ENCODE measurements at regions not wholly inside any gene's neighbourhood (a gene's known extent, or its start where the extent isn't known, plus 50 kb on each side); places are given as distances from the start of the nearest gene placed in this dataset.
"Not testable (repeated sequence)": the region's sequence is repeated elsewhere in the genome, so short reads cannot be mapped to it uniquely, and the experiment has no call there.

DNA sequence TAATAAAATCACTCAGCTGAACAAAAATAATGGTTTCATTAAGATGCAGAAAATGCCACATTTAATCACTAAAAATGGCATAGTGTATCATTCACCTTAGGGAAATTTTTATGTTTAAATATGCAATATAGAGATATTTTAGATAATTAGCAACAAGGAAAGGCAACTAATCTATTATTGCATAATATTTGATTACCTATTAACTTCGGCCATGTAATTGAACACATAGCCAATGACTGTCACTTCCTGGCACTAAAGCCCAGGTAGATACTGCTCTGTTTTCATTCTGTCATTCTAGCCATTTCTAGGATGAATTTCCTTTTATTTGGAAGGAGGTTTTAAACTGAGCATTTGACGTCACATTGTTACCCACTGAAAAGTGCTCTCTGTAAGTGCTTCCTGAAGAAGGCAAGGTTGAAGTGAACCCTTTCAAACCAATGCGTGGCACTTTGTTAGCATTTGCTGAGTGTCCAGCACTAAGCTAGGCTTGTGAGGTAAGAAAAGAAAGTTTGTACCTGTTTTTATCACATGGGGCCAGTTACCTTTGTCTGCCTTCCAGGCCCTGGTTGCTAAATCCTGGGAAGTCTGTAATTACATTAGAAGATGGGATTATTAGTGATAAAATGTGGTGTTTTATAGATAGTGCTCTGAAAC, 67.8 kb upstream of the LSM6 start:
- no peaks in the 10 kb centered on the region for H3K36me3 ChIP-seq (ENCODE audit: low read depth)
- no peak for ATAC-seq
- no peak for DNase-seq
- intact Hi-C loops (cut with DNase I, micrococcal nuclease) = no loop called here
- no peak overlapping the region for H3K4me3 ChIP-seq
- H3K4me1 ChIP-seq (ENCODE audit: low read depth) = no peaks in the 10 kb centered on the region
- H3K9me3 ChIP-seq = no peaks in the 10 kb centered on the region
- TF ChIP-seq, protein P1, sequence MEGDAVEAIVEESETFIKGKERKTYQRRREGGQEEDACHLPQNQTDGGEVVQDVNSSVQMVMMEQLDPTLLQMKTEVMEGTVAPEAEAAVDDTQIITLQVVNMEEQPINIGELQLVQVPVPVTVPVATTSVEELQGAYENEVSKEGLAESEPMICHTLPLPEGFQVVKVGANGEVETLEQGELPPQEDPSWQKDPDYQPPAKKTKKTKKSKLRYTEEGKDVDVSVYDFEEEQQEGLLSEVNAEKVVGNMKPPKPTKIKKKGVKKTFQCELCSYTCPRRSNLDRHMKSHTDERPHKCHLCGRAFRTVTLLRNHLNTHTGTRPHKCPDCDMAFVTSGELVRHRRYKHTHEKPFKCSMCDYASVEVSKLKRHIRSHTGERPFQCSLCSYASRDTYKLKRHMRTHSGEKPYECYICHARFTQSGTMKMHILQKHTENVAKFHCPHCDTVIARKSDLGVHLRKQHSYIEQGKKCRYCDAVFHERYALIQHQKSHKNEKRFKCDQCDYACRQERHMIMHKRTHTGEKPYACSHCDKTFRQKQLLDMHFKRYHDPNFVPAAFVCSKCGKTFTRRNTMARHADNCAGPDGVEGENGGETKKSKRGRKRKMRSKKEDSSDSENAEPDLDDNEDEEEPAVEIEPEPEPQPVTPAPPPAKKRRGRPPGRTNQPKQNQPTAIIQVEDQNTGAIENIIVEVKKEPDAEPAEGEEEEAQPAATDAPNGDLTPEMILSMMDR (IDR thresholded peaks at IDR 0.05) = no peak

DNA sequence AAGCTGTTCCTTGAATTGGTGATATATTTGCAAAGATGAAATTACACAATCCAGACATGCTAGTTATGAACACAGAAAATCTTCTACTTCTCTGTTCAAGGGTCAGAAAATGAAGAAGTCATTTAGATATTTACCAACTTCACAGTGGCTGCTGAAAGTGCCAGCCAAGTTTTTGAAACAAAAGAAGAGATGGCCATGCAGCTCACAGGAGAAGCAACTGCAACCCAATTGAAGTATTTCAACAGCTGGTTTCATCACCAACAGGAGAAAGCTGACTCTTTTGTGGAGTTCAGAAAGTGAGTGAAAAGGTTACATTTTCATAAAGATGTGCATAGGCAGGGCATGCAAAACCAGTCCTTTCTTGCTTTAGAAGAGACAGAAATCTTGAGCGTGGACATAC, 70.1 kb upstream of the LSM6 start:
- intact Hi-C loops (cut with DNase I, micrococcal nuclease) = no loop called here
- no peaks in the 10 kb centered on the region for H3K9me3 ChIP-seq
- H3K36me3 ChIP-seq (ENCODE audit: low read depth) = no peaks in the 10 kb centered on the region
- no peak overlapping the region for H3K4me3 ChIP-seq
- no peaks in the 10 kb centered on the region for H3K4me1 ChIP-seq (ENCODE audit: low read depth)
- TF ChIP-seq, protein P1 (IDR thresholded peaks at IDR 0.05) = no peak
- DNase-seq = no peak
- ATAC-seq = peak; percentile 40

DNA sequence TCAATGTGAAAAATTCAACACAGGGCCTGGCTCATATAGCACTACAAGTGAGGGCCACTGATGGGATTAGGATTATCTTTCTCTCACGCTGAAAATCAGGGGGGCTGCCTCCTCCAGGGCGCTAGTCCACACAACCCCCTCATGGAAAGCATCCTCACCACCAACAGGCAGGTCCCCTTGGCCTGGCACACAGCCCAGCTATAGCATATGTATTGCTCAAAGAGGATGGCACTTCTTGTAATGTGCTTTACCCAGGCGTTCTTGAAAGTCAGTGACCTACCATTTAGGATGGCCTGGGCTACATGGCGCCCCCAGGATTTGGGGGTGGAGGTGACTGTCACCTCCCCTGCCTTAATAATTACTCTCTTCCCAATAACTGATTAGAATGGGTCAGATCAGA, 71.0 kb upstream of the LSM6 start:
- no peaks in the 10 kb centered on the region for H3K4me1 ChIP-seq (ENCODE audit: low read depth)
- no peaks in the 10 kb centered on the region for H3K36me3 ChIP-seq (ENCODE audit: low read depth)
- no peaks in the 10 kb centered on the region for H3K9me3 ChIP-seq
- no peak overlapping the region for H3K4me3 ChIP-seq
- intact Hi-C loops (cut with DNase I, micrococcal nuclease) = no loop called here
- TF ChIP-seq, protein P1 (IDR thresholded peaks at IDR 0.05) = no peak
- ATAC-seq (no peak), DNase-seq (no peak)

DNA sequence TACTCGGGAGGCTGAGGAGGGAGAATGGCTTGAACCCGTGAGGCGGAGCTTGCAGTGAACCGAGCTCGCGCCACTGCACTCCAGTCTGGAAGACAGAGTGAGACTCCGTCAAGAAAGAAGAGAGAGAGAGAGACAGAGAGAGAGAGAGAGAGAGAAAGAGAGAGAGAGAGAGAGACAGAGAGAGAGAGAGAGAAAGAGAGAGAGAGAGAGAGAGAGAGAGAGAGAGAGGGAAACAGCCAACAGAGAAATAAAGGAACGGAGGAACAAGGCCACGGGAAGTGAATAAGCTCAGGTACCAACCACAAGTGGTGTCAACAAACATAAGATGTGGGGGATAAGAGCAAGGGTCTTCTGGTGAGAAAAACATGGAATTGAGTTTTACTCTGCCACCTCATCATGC, 71.5 kb upstream of the LSM6 start:
- H3K36me3 ChIP-seq (ENCODE audit: low read depth); H3K4me1 ChIP-seq (ENCODE audit: low read depth); H3K4me3 ChIP-seq; intact Hi-C loops (cut with DNase I, micrococcal nuclease); DNase-seq; H3K9me3 ChIP-seq; ATAC-seq: not testable (repeated sequence)

DNA sequence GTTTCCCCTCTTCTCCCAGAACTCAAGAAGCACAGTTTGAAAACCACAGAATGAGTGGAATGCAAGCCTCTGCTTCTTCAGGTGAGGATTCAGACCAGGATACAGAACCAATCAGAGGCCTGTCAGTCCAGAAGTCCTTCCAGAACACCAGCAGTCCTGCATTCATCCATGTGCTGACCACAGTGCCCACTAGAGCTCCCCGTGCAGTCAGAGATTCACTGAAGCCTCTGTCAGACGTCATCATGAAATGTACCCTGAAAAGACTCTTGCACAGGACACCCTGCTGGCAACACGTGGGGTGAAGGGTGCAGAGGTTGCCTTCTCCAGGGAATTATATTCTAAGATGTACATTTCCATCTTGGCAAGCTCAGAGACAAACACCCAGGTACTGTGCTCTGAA, 75.9 kb upstream of the LSM6 start:
- ATAC-seq (no peak), DNase-seq (no peak)
- intact Hi-C loops (cut with DNase I, micrococcal nuclease) = no loop called here
- TF ChIP-seq, protein P1 (IDR thresholded peaks at IDR 0.05) = no peak
- Histone ChIP-seq H3K4me3 (no peak overlapping the region), H3K36me3 (ENCODE audit: low read depth) (no peaks in the 10 kb centered on the region), H3K9me3 (no peaks in the 10 kb centered on the region), H3K4me1 (ENCODE audit: low read depth) (peaks cover 3% of the 10 kb centered on the region)

DNA sequence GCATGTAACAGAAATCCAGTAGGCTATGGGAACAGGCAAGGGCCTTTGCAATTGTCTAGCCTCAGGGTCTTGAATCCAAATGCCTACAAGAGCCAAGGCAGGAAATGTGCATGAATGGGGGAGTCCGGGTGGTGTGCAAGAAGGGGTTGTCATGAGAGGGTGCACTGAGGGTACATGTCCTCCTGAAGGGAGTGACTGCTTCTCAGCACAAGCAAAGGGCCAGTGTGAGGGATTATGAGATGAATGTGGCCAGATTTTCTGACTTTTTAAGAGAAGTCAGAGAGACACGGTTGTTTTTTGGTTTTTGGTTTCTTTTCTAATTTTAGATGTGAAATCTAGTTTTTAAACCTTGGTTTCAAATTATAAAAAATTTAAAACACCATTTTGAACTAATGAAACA, 76.5 kb upstream of the LSM6 start:
- Histone ChIP-seq H3K4me3 (no peak overlapping the region), H3K9me3 (no peaks in the 10 kb centered on the region), H3K36me3 (ENCODE audit: low read depth) (no peaks in the 10 kb centered on the region), H3K4me1 (ENCODE audit: low read depth) (peaks cover 3% of the 10 kb centered on the region)
- TF ChIP-seq, protein P1 (IDR thresholded peaks at IDR 0.05) = no peak
- DNase-seq (no peak), ATAC-seq (no peak)
- intact Hi-C loops (cut with DNase I, micrococcal nuclease) = no loop called here
